ENCODE measurements at regions not wholly inside any gene's neighbourhood (a gene's known extent, or its start where the extent isn't known, plus 50 kb on each side); places are given as distances from the start of the nearest gene placed in this dataset.

DNA sequence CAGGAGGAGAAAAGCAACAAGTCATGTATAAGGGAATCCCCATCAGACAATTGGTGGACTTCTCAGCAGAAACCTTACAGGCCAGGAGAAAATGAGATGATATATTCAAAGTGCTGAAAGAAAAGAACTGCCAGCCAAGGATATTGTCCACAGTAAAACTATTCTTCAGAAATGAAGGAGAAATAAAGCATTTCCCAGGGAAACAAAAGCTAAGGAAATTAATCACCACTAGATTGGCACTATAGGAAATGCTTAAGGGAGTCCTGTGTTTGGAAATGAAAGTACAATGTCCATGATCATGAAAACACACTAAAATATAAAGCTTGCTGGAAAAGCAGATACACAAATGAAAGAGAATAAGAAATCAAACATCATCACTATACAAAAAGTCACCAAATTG, 282.0 kb downstream of the BLID start:
- DNase-seq: no peak
- no peak overlapping the region for H3K27ac ChIP-seq
- peaks cover 12% of the 10 kb centered on the region for H3F3A ChIP-seq (ENCODE audit: insufficient read depth)
- no peak for TF ChIP-seq EZH2 (IDR thresholded peaks at IDR 0.05; ENCODE audit: insufficient read depth, poor library complexity, severe bottlenecking)
- TF ChIP-seq EZH2phosphoT487 (IDR thresholded peaks at IDR 0.05; ENCODE audit: insufficient read depth, low read depth): no peak
- no peak overlapping the region for H3K9ac ChIP-seq
- H4K20me1 ChIP-seq (ENCODE audit: insufficient read depth): no peaks in the 10 kb centered on the region
- peaks cover 11% of the 10 kb centered on the region for H3K4me1 ChIP-seq (ENCODE audit: insufficient read depth)
- in situ Hi-C loops (cut with MboI): no loop called here
- no peaks in the 10 kb centered on the region for H3K9me2 ChIP-seq (ENCODE audit: insufficient read depth)
- H3K27me3 ChIP-seq (replicated peaks; ENCODE audit: insufficient read depth): no peaks in the 10 kb centered on the region
- peaks cover 7% of the 10 kb centered on the region for H3K9me3 ChIP-seq (ENCODE audit: low read depth)
- H3K4me2 ChIP-seq (ENCODE audit: unreplicated experiment): no peak overlapping the region
- H3K4me3 ChIP-seq: no peak overlapping the region
- H3K79me2 ChIP-seq (ENCODE audit: insufficient read depth): no peaks in the 10 kb centered on the region
- no peak overlapping the region for H2AFZ ChIP-seq
- no peaks in the 10 kb centered on the region for H3K36me3 ChIP-seq (ENCODE audit: low read depth)

DNA sequence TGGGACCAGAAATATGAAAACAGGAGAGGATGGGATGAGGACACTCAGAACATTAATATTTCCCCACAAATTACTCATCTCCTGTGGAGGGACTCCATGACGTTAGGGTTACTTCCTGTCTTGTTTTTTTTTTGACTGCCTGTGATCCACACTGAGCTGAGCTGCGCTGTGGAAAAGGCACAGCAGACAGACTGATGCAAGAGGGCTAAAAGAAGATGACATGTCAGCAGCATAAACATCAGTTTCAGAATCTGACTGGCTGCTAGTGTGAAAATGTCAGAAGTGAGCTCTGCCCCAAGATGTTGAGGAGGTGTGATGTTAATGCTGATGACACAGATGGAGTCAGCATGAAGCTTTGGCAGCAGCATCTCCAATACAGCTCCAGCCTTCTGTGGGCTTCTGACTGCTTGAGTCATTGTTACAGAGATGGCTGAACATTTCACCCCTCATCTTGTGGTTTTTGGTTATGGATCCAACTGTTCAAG, 286.8 kb downstream of the BLID start:
- Histone ChIP-seq H3K9me3 (ENCODE audit: low read depth) (peaks cover 7% of the 10 kb centered on the region), H2AFZ (no peak overlapping the region), H3K27ac (peak overlapping the region; percentile 90), H3K9me2 (ENCODE audit: insufficient read depth) (no peaks in the 10 kb centered on the region), H3F3A (ENCODE audit: insufficient read depth) (peaks cover 32% of the 10 kb centered on the region), H3K4me1 (ENCODE audit: insufficient read depth) (peaks cover 26% of the 10 kb centered on the region), H3K36me3 (ENCODE audit: low read depth) (no peaks in the 10 kb centered on the region), H3K4me2 (ENCODE audit: unreplicated experiment) (peak overlapping the region; percentile 60), H3K79me2 (ENCODE audit: insufficient read depth) (no peaks in the 10 kb centered on the region), H3K4me3 (no peak overlapping the region), H3K27me3 (replicated peaks; ENCODE audit: insufficient read depth) (no peaks in the 10 kb centered on the region), H4K20me1 (ENCODE audit: insufficient read depth) (no peaks in the 10 kb centered on the region), H3K9ac (peak overlapping the region; percentile 53; the same call in 1 of the 2 replicates)
- DNase-seq: peak; percentile 98
- TF ChIP-seq EZH2phosphoT487 (IDR thresholded peaks at IDR 0.05; ENCODE audit: insufficient read depth, low read depth): peak; percentile 95
- TF ChIP-seq EZH2 (IDR thresholded peaks at IDR 0.05; ENCODE audit: insufficient read depth, poor library complexity, severe bottlenecking): no peak
- WGBS, 2 experiments (ENCODE audit: low coverage in 1 of 2, low lambda C conversion rate in 2 of 2, missing lambda C conversion rate in 2 of 2): 0% methylated on average over 2 of the region's 2 CpGs
- in situ Hi-C loops (cut with MboI): no loop called here

DNA sequence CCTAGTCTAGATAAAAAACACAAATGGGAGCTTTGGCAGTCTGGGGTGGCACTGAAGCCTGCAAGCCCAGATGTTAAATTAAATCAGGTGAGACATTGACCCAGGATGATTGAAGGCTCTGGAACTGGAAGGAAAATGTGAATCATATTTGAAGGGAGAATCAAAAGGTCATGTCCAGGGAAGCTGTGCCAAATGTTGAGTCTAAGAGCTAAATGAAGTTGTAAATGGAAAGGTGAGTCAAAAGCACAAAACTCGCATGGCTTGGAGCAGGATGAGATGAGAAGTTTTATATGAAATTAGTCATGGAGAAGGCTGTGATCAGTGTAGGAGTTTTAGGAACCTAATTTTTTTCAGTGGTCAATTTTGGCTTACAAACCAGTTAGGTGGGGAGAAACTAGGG, 301.1 kb downstream of the BLID start:
- TF ChIP-seq EZH2phosphoT487 (IDR thresholded peaks at IDR 0.05; ENCODE audit: insufficient read depth, low read depth): no peak
- TF ChIP-seq EZH2 (IDR thresholded peaks at IDR 0.05; ENCODE audit: insufficient read depth, poor library complexity, severe bottlenecking): no peak
- no peaks in the 10 kb centered on the region for H3K36me3 ChIP-seq (ENCODE audit: low read depth)
- H3K9ac ChIP-seq: no peak overlapping the region
- no peaks in the 10 kb centered on the region for H3K9me2 ChIP-seq (ENCODE audit: insufficient read depth)
- H3K4me3 ChIP-seq: no peak overlapping the region
- H3K9me3 ChIP-seq (ENCODE audit: low read depth): no peaks in the 10 kb centered on the region
- no peak overlapping the region for H3K4me2 ChIP-seq (ENCODE audit: unreplicated experiment)
- H3K27ac ChIP-seq: peak overlapping the region; percentile 31
- DNase-seq: peak; percentile 89
- H3K4me1 ChIP-seq (ENCODE audit: insufficient read depth): peaks cover 25% of the 10 kb centered on the region
- peak overlapping the region; percentile 33; the same call in 1 of the 2 replicates for H2AFZ ChIP-seq
- no peaks in the 10 kb centered on the region for H3K79me2 ChIP-seq (ENCODE audit: insufficient read depth)
- no peaks in the 10 kb centered on the region for H3K27me3 ChIP-seq (replicated peaks; ENCODE audit: insufficient read depth)
- no peaks in the 10 kb centered on the region for H4K20me1 ChIP-seq (ENCODE audit: insufficient read depth)
- in situ Hi-C loops (cut with MboI): no loop called here
- WGBS, 2 experiments (ENCODE audit: low coverage in 1 of 2, low lambda C conversion rate in 2 of 2, missing lambda C conversion rate in 2 of 2): 0 to 3% methylated on average over 1 of the region's 1 CpG
- peaks cover 32% of the 10 kb centered on the region for H3F3A ChIP-seq (ENCODE audit: insufficient read depth)

DNA sequence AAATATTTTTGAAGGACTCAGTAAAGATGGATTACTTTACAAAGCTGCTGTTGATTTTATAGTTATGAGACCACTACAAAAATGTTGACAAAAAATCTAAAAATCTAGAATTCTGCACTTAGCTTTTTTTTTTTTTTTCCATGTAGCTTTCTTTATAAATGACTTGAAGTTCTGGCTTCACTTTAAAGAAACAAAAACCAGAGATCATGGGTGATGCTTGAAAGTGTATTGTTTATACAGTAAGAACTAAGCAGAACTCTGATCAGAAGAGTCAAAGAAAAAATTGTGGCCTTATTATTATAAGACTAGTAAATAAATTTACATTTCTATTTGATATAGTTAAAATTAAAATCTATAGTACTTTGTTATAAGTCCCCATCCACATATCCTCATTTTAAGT, 301.7 kb downstream of the BLID start:
- DNase-seq: no peak

DNA sequence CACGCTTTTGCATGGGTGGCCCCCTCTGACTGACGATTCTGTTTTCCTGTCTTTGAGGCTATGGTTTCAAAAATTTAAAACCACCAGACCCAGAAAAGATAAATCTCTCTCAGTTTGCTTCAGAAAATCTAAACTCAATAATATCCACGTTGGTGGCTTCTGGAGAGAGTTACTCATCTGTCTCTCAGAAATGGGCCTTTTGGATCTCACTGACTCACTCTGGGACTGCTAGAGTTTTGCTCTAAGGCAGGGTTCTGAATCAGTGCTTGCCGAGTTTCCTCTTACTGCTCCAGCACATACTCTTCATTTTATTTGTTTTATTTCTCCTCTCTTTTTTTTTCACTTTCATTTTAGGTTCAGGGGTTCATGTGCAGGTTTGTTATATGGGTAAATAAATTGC, 305.7 kb downstream of the BLID start:
- Histone ChIP-seq H3K9ac (peak overlapping the region; percentile 59), H3K27me3 (replicated peaks; ENCODE audit: insufficient read depth) (no peaks in the 10 kb centered on the region), H3K4me3 (peak overlapping the region; percentile 51)

More for the DNA sequence above, 301.7 kb downstream of the BLID start:
- Histone ChIP-seq H3K9ac (no peak overlapping the region), H3K4me1 (ENCODE audit: insufficient read depth) (peaks cover 29% of the 10 kb centered on the region), H3K79me2 (ENCODE audit: insufficient read depth) (no peaks in the 10 kb centered on the region), H3K9me3 (ENCODE audit: low read depth) (no peaks in the 10 kb centered on the region), H3K4me2 (ENCODE audit: unreplicated experiment) (no peak overlapping the region), H3K4me3 (no peak overlapping the region), H3K9me2 (ENCODE audit: insufficient read depth) (no peaks in the 10 kb centered on the region), H3F3A (ENCODE audit: insufficient read depth) (peaks cover 38% of the 10 kb centered on the region), H3K27me3 (replicated peaks; ENCODE audit: insufficient read depth) (no peaks in the 10 kb centered on the region), H3K27ac (peak overlapping the region; percentile 31; the same call in 1 of the 2 replicates), H3K36me3 (ENCODE audit: low read depth) (no peaks in the 10 kb centered on the region), H4K20me1 (ENCODE audit: insufficient read depth) (no peaks in the 10 kb centered on the region), H2AFZ (no peak overlapping the region)
- in situ Hi-C loops (cut with MboI): no loop called here
- TF ChIP-seq EZH2 (IDR thresholded peaks at IDR 0.05; ENCODE audit: insufficient read depth, poor library complexity, severe bottlenecking): no peak
- TF ChIP-seq EZH2phosphoT487 (IDR thresholded peaks at IDR 0.05; ENCODE audit: insufficient read depth, low read depth): no peak

More for the DNA sequence above, 305.7 kb downstream of the BLID start:
- Histone ChIP-seq H3F3A (ENCODE audit: insufficient read depth) (peaks cover 29% of the 10 kb centered on the region), H4K20me1 (ENCODE audit: insufficient read depth) (no peaks in the 10 kb centered on the region), H3K9me3 (ENCODE audit: low read depth) (no peaks in the 10 kb centered on the region), H3K9me2 (ENCODE audit: insufficient read depth) (no peaks in the 10 kb centered on the region), H3K36me3 (ENCODE audit: low read depth) (no peaks in the 10 kb centered on the region), H3K4me1 (ENCODE audit: insufficient read depth) (peaks cover 22% of the 10 kb centered on the region), H3K79me2 (ENCODE audit: insufficient read depth) (no peaks in the 10 kb centered on the region), H3K27ac (peak overlapping the region; percentile 82), H2AFZ (peak overlapping the region; percentile 94), H3K4me2 (ENCODE audit: unreplicated experiment) (peak overlapping the region; percentile 73)
- 12 to 13% methylated on average over 4 of the region's 4 CpGs for WGBS, 2 experiments (ENCODE audit: low coverage in 1 of 2, low lambda C conversion rate in 2 of 2, missing lambda C conversion rate in 2 of 2)
- TF ChIP-seq EZH2 (IDR thresholded peaks at IDR 0.05; ENCODE audit: insufficient read depth, poor library complexity, severe bottlenecking): no peak
- TF ChIP-seq EZH2phosphoT487 (IDR thresholded peaks at IDR 0.05; ENCODE audit: insufficient read depth, low read depth): no peak
- in situ Hi-C loops (cut with MboI): no loop called here
- peak; percentile 95 for DNase-seq

Measured in GM23248 (cell line).